RWPE2 (cell line): ENCODE measurements at regions not wholly inside any gene's neighbourhood (a gene's known extent, or its start where the extent isn't known, plus 50 kb on each side); places are given as distances from the start of the nearest gene placed in this dataset.

Experiments
- ATAC-seq: fragments of 200-7000 bp; cut with Tn5 transposase; 3 replicates; pipeline ENCODE4 v1.9.1; 2021; ENCODE audit warnings: low read depth
- DNase-seq: peaks from one replicate; pipeline ENCODE4 v3.0.0-alpha.2; 2020; ENCODE audit warnings: low spot score
- H3K27ac ChIP-seq: fragments of 450-650 bp; 2 replicates; pipeline ENCODE4 v1.5.1; 2017; ENCODE audit warnings: mild to moderate bottlenecking; ENCODE audit not compliant: poor library complexity, severe bottlenecking
- H3K27me3 ChIP-seq: fragments of 250-450 bp; sonication (Bioruptor Pico); 2 replicates; pipeline ENCODE4 v1.5.1; 2021; ENCODE audit warnings: mild to moderate bottlenecking, moderate library complexity; ENCODE audit not compliant: insufficient read depth, poor library complexity, severe bottlenecking
- H3K36me3 ChIP-seq: fragments of 250-450 bp; sonication (Bioruptor Pico); 2 replicates; pipeline ENCODE4 v1.5.1; 2020; ENCODE audit warnings: low read depth, mild to moderate bottlenecking, moderate library complexity
- H3K4me1 ChIP-seq: fragments of 250-450 bp; sonication (Bioruptor Pico); 2 replicates; pipeline ENCODE4 v1.5.1; 2021; ENCODE audit warnings: mild to moderate bottlenecking, moderate library complexity; ENCODE audit not compliant: insufficient read depth, poor library complexity, severe bottlenecking
- H3K4me3 ChIP-seq: fragments of 250-450 bp; sonication (Bioruptor Pico); 2 replicates; pipeline ENCODE4 v1.5.1; 2021; ENCODE audit warnings: mild to moderate bottlenecking, moderate library complexity; ENCODE audit not compliant: severe bottlenecking
- H3K9me3 ChIP-seq: fragments of 250-450 bp; sonication (Bioruptor Pico); 2 replicates; pipeline ENCODE4 v1.5.1; 2021; ENCODE audit warnings: mild to moderate bottlenecking, moderate library complexity; ENCODE audit not compliant: severe bottlenecking
- TF ChIP-seq, protein P1 (sequence below): fragments of 450-650 bp; IDR thresholded peaks from one replicate; pipeline ENCODE4 v1.5.1; 2017; ENCODE audit warnings: mild to moderate bottlenecking, moderate library complexity; ENCODE audit not compliant: poor library complexity, severe bottlenecking

DNA sequence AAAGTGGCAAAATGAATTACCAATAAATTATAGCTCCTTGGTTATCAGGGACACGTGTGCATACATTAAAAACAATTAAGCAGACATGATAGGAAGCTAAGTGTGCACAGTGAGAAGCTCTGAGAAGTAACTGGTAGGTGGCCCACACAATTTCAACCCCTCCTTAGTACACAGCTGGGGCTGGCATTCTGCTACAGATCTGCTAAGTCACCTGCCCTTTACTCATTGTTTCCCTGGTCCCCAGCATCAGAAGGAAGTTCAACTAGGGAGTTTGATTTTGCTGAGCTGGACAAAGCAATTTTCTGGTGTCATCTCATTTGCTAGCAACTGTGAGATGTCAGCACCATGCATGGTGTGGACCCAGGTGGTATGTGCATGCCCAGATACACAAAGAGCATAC is 424.1 kb upstream of the NPVF start:
- Histone ChIP-seq H3K4me3 (no peak overlapping the region), H3K9me3 (no peaks in the 10 kb centered on the region), H3K27me3 (peaks cover 14% of the 10 kb centered on the region), H3K4me1 (no peaks in the 10 kb centered on the region), H3K27ac (no peak overlapping the region), H3K36me3 (no peaks in the 10 kb centered on the region)
- ATAC-seq (no peak), DNase-seq (no peak)
- TF ChIP-seq, protein P1, sequence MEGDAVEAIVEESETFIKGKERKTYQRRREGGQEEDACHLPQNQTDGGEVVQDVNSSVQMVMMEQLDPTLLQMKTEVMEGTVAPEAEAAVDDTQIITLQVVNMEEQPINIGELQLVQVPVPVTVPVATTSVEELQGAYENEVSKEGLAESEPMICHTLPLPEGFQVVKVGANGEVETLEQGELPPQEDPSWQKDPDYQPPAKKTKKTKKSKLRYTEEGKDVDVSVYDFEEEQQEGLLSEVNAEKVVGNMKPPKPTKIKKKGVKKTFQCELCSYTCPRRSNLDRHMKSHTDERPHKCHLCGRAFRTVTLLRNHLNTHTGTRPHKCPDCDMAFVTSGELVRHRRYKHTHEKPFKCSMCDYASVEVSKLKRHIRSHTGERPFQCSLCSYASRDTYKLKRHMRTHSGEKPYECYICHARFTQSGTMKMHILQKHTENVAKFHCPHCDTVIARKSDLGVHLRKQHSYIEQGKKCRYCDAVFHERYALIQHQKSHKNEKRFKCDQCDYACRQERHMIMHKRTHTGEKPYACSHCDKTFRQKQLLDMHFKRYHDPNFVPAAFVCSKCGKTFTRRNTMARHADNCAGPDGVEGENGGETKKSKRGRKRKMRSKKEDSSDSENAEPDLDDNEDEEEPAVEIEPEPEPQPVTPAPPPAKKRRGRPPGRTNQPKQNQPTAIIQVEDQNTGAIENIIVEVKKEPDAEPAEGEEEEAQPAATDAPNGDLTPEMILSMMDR = no peak

DNA sequence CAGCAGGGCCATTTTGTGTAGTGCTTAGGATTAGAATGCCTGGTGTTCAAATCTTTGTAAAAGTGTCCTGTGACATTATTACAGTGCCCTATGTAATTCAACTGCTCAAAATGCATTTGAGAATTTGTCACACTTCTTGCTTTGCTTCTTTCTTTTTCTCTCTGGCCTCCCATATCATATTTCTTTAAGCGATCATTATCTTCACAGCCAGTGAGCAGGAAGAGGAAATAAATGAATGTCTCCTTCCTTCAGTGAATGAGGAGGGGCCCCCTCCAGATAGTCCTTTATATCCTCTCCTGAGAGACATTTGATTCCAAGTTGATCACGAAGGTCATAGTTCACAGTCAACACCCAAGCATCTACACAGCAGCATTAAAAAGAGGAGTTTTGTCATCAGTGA is 425.1 kb upstream of the NPVF start:
- Histone ChIP-seq H3K27ac (no peak overlapping the region), H3K36me3 (no peaks in the 10 kb centered on the region), H3K4me3 (no peak overlapping the region), H3K4me1 (no peaks in the 10 kb centered on the region), H3K9me3 (no peaks in the 10 kb centered on the region), H3K27me3 (peaks cover 21% of the 10 kb centered on the region)
- TF ChIP-seq, protein P1 = no peak
- no peak for ATAC-seq
- DNase-seq = no peak

DNA sequence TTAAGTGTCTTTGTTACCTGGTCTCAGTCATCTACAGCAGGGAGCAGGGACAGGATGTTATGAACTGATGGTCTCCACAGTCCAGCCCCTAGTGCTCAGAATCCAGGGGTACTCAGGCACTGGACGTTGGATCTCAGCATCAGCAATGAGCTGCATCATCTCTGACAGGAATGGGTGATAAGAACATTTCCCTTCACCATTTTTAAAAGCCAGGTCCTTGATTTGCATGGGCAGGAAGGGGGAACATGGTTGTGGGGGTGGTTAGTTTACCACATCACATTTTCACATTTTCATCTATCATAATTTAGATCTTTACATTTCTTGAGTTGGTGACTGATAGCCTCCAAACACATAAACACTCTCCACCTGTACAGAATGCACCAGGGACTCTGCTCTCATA is 427.8 kb upstream of the NPVF start:
- H3K4me1 ChIP-seq = no peaks in the 10 kb centered on the region
- DNase-seq = no peak

GRCh38 chr7:25656581-25657026 is 428.3 kb upstream of the NPVF start:
- no peak overlapping the region for H3K4me3 ChIP-seq
- H3K27ac ChIP-seq = no peak overlapping the region
- TF ChIP-seq, protein P1 = no peak
- H3K27me3 ChIP-seq = peaks cover 29% of the 10 kb centered on the region
- no peaks in the 10 kb centered on the region for H3K36me3 ChIP-seq
- ATAC-seq (no peak), DNase-seq (no peak)
- H3K9me3 ChIP-seq = no peaks in the 10 kb centered on the region
- no peaks in the 10 kb centered on the region for H3K4me1 ChIP-seq

More for the DNA sequence above, 427.8 kb upstream of the NPVF start:
- TF ChIP-seq, protein P1 = no peak
- Histone ChIP-seq H3K27ac (no peak overlapping the region), H3K27me3 (peaks cover 29% of the 10 kb centered on the region), H3K4me3 (no peak overlapping the region), H3K9me3 (no peaks in the 10 kb centered on the region), H3K36me3 (no peaks in the 10 kb centered on the region)
- ATAC-seq = no peak

- no peak for ATAC-seq
- H3K36me3 ChIP-seq = no peaks in the 10 kb centered on the region
- H3K27me3 ChIP-seq = peaks cover 34% of the 10 kb centered on the region
- no peak overlapping the region for H3K4me3 ChIP-seq
- no peaks in the 10 kb centered on the region for H3K9me3 ChIP-seq
- no peaks in the 10 kb centered on the region for H3K4me1 ChIP-seq
- H3K27ac ChIP-seq = no peak overlapping the region
- TF ChIP-seq, protein P1 = no peak
- no peak for DNase-seq
Measured at GRCh38 chr7:25658375-25658774, 430.1 kb upstream of the NPVF start.
